ENCODE measurements at regions not wholly inside any gene's neighbourhood (a gene's known extent, or its start where the extent isn't known, plus 50 kb on each side); places are given as distances from the start of the nearest gene placed in this dataset.

DNA sequence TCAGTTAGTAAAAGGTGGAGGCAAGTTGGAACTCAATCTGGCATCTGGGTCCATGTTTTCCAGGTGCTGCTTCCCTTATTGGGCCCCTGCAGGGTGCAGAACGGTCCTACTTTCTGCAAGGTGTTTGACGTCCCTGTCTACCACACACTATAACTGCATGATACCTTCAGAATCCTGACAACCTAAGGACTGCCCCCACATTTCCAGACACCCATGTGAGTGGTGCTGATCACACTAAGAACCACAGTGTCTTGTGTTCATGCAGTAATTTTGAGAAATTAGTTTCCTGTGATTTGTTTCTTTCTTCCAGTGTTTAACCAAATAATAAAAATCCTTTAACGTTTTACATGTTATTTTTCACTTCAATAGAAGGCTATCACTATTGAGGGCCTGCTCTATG, 121.1 kb upstream of the MDM1 start:
- Histone ChIP-seq H3K4me3 (IDR thresholded peaks at IDR 0.05; ENCODE audit: insufficient read depth, low read depth, low read length) (no peak overlapping the region), H3K36me3 (ENCODE audit: insufficient read depth) (no peaks in the 10 kb centered on the region), H3K9ac (no peak overlapping the region), H3K4me1 (ENCODE audit: low read depth, poor library complexity, severe bottlenecking) (peaks cover 67% of the 10 kb centered on the region), H4K20me1 (ENCODE audit: insufficient read depth) (no peaks in the 10 kb centered on the region), H3K27ac (no peak overlapping the region), H3K27me3 (ENCODE audit: insufficient read depth, low read depth) (no peaks in the 10 kb centered on the region), H3K79me2 (ENCODE audit: insufficient read depth, low read depth) (no peaks in the 10 kb centered on the region), H3K4me2 (no peak overlapping the region), H2AFZ (ENCODE audit: low read depth) (no peak overlapping the region)
- TF ChIP-seq, protein P1, sequence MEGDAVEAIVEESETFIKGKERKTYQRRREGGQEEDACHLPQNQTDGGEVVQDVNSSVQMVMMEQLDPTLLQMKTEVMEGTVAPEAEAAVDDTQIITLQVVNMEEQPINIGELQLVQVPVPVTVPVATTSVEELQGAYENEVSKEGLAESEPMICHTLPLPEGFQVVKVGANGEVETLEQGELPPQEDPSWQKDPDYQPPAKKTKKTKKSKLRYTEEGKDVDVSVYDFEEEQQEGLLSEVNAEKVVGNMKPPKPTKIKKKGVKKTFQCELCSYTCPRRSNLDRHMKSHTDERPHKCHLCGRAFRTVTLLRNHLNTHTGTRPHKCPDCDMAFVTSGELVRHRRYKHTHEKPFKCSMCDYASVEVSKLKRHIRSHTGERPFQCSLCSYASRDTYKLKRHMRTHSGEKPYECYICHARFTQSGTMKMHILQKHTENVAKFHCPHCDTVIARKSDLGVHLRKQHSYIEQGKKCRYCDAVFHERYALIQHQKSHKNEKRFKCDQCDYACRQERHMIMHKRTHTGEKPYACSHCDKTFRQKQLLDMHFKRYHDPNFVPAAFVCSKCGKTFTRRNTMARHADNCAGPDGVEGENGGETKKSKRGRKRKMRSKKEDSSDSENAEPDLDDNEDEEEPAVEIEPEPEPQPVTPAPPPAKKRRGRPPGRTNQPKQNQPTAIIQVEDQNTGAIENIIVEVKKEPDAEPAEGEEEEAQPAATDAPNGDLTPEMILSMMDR (conservative IDR thresholded peaks at IDR 0.05; ENCODE audit: low read depth, low read length) = no peak

DNA sequence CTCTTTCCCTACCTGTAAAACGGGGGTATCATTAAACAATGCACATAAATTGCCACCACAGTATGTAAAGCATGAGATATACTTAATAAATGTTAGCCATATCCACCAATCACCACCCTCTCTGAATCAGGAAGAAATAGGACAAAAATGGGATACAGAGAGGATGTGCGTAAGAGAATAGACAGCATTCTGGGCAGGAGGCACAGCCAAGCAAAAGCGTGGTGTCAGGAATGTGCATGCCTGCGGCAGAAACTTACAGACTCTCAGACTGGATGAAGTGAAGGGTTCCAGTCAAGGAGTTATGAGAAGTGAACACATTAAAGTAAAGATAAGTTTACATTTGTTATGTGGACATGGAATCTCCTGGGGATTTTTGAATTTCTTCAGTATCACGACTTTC, 121.7 kb upstream of the MDM1 start:
- no peaks in the 10 kb centered on the region for H3K27me3 ChIP-seq (ENCODE audit: insufficient read depth, low read depth)
- no peak overlapping the region for H3K4me3 ChIP-seq (IDR thresholded peaks at IDR 0.05; ENCODE audit: insufficient read depth, low read depth, low read length)
- H3K36me3 ChIP-seq (ENCODE audit: insufficient read depth) = no peaks in the 10 kb centered on the region
- no peak overlapping the region for H3K27ac ChIP-seq
- H3K9ac ChIP-seq = no peak overlapping the region
- TF ChIP-seq, protein P1 (conservative IDR thresholded peaks at IDR 0.05; ENCODE audit: low read depth, low read length) = no peak
- no peak overlapping the region for H2AFZ ChIP-seq (ENCODE audit: low read depth)
- H3K4me2 ChIP-seq = no peak overlapping the region
- H4K20me1 ChIP-seq (ENCODE audit: insufficient read depth) = no peaks in the 10 kb centered on the region
- peaks cover 67% of the 10 kb centered on the region for H3K4me1 ChIP-seq (ENCODE audit: low read depth, poor library complexity, severe bottlenecking)
- no peaks in the 10 kb centered on the region for H3K79me2 ChIP-seq (ENCODE audit: insufficient read depth, low read depth)

GRCh38 chr12:68454892-68455291, 122.7 kb upstream of the MDM1 start:
- Histone ChIP-seq H3K4me3 (IDR thresholded peaks at IDR 0.05; ENCODE audit: insufficient read depth, low read depth, low read length) (no peak overlapping the region), H3K4me1 (ENCODE audit: low read depth, poor library complexity, severe bottlenecking) (peaks cover 58% of the 10 kb centered on the region)

DNA sequence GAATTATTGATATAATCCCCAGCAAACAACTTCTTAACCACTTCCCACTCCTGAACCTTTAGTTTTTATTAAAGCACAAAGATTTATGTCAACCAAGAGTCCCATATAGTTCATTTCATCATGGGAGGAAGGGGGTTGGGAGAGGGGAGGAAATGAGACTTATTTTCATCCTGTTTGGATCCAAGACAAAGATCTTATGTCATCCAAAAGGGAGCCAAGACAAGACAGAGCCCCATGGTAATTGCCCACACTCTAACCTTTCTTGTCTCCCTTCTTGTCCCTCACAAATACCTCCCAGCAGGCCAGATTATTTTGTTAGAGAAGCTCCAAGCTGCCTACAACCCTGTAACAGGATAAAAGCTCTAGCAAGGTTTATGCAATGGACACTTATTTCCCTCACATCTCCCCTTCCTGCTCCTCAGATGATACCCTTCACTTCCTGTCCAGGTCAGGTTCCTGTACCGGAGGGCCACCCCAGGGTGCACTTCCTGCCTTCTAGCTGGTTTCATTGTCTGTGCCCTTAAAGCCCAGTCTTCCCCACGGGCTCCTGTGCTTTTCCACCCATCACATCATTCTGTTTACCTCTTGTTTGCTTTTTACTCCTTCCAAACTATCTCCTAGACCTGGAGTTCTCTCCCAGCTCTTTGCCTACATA, 123.7 kb upstream of the MDM1 start:
- Histone ChIP-seq H3K4me1 (ENCODE audit: low read depth, poor library complexity, severe bottlenecking) (peaks cover 50% of the 10 kb centered on the region), H2AFZ (ENCODE audit: low read depth) (peak overlapping the region; percentile 41), H3K4me3 (IDR thresholded peaks at IDR 0.05; ENCODE audit: insufficient read depth, low read depth, low read length) (no peak overlapping the region), H3K9ac (no peak overlapping the region; the same call in 1 of the 2 replicates), H3K36me3 (ENCODE audit: insufficient read depth) (no peaks in the 10 kb centered on the region), H3K79me2 (ENCODE audit: insufficient read depth, low read depth) (no peaks in the 10 kb centered on the region), H3K27ac (no peak overlapping the region), H3K4me2 (peak overlapping the region; percentile 4), H4K20me1 (ENCODE audit: insufficient read depth) (no peaks in the 10 kb centered on the region), H3K27me3 (ENCODE audit: insufficient read depth, low read depth) (no peaks in the 10 kb centered on the region)
- TF ChIP-seq, protein P1 (conservative IDR thresholded peaks at IDR 0.05; ENCODE audit: low read depth, low read length) = no peak

More at GRCh38 chr12:68454892-68455291, 122.7 kb upstream of the MDM1 start:
- Histone ChIP-seq H3K79me2 (ENCODE audit: insufficient read depth, low read depth) (no peaks in the 10 kb centered on the region), H2AFZ (ENCODE audit: low read depth) (no peak overlapping the region), H3K27ac (no peak overlapping the region), H3K27me3 (ENCODE audit: insufficient read depth, low read depth) (no peaks in the 10 kb centered on the region), H4K20me1 (ENCODE audit: insufficient read depth) (no peaks in the 10 kb centered on the region), H3K4me2 (peak overlapping the region; percentile 4; the same call in 1 of the 2 replicates), H3K36me3 (ENCODE audit: insufficient read depth) (no peaks in the 10 kb centered on the region), H3K9ac (no peak overlapping the region)
- TF ChIP-seq, protein P1 (conservative IDR thresholded peaks at IDR 0.05; ENCODE audit: low read depth, low read length) = no peak

Data from KMS-11 (cell line).